NCI-H1105 treated with DMSO at 0.1 percent for 48 hours (cell line): ENCODE measurements at regions not wholly inside any gene's neighbourhood (a gene's known extent, or its start where the extent isn't known, plus 50 kb on each side); places are given as distances from the start of the nearest gene placed in this dataset.
"Not testable (repeated sequence)": the region's sequence is repeated elsewhere in the genome, so short reads cannot be mapped to it uniquely, and the experiment has no call there.

Source experiments
- DNase-seq: peaks from one replicate; lab custom pipeline; 2025; lab: John Stamatoyannopoulos, UW

DNA sequence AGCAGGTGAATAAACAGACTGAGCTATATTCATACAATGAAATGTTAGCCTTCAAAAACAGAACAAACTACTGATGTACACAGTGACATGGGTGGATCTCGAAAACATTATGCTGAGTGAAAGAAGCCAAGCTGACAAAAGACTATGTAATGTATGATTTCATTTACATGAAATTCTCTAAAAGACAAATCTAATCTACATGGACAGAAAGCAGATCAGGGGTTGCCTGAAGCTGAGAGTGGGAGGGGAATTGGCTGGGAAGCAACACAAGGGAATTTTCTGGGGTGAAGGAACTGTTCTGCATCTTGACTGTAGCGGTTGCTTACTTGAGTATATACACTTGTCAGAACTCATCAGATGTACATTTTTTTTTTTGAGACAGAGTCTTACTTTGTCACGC lies 121.7 kb upstream of the SVIL start:
- no peak for DNase-seq

DNA sequence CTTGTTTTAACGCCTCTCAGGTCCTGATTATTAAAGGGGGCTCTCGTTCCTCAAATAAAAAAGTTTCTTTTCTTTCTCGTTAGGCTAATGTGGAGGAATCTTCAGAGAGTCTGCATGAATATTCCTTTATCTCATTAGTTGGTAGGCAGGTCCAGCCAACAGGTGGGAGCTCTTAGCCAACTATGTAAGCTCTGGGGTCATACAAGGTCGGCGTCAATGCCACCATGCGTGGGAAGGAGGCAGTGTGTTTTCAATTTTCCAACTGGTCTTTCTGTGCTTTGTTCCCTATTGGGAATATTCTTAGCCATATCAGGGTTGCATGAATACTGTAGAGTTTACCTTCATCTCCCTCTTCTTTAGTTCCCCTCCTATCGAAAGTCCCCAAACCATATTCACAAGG lies 118.5 kb upstream of the SVIL start:
- DNase-seq, result no peak

DNA sequence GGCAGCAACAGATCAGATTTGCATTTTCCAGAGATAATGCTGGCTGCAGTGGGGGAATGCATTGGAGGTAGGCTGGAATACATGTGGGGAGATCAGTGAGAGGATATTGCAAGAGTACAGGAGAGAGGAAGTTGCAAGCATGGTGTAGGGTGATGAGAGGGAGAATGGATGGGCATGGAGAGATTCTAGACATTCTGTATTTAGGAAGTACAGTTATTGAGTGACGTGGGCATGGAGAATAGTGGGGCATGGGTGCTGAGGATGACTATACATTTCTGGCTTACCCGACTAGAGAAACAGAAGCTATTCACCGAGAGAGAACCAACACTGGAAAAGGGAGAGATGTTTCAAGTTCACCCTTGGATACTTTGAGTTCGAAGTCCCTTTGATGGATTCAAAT lies 116.9 kb upstream of the SVIL start:
- no peak for DNase-seq

DNA sequence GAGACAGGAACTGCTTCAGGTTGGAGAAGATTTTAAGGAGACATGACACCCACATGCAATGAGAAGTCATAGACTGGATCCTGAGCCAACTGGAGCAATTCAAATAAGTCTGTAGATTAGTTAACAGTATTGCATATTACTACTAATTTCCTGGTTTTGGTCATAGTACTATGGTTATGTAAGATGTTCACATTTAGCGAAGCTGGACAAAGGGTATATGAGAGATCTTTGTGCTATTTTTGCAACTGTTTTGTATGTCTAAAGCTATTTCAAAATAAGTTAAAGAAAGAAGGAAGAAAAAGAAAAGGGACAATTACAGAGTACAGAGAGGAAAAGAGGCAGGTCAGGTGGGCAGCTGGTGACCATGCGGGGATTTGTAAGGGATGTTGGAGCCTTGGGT lies 116.5 kb upstream of the SVIL start:
- no peak for DNase-seq

DNA sequence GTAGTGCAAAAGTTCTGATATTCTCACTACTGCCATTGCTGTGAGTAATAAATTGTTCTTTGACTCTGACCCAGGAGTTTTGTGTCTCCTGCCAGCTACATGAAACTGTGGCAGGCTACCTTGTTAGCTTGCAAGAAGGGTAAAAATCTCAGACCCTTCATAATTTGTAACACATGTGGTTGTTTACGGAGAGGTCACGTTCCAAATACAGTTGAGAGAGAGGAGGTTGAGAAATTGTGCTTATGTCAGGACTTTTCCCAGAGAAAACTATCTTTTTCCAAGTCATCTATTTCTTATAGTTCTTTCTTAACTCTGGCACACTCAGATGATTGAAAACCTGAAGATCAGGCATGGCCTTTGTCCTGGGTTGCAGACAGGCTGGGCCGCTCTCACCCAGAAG lies 114.4 kb upstream of the SVIL start:
- DNase-seq, result no peak

DNA sequence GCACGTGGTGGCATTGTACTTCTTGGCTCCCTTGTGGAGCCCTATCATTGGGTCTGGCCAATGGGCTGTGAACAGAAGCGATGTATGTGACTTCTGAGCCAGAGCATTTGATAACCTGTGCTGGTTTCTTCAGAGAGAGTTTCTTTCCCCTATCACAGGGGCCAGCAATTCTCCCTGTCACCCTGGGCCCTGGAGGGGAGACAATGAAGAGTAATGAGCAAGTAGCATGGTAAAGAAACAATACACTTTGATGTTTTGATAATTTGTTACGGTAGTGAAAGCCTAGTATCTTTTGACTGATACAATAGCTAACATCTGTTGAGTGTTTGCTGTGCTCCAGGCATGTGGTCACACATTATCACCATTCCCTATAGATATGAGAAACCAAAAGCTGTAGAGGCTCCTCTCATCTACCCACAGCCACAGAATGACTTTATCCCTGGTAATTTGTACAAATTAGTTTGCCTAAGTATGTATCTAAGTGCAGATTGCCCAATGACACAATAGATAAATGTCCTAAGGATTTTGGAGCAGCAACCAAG lies 113.4 kb upstream of the SVIL start:
- DNase-seq, result no peak

DNA sequence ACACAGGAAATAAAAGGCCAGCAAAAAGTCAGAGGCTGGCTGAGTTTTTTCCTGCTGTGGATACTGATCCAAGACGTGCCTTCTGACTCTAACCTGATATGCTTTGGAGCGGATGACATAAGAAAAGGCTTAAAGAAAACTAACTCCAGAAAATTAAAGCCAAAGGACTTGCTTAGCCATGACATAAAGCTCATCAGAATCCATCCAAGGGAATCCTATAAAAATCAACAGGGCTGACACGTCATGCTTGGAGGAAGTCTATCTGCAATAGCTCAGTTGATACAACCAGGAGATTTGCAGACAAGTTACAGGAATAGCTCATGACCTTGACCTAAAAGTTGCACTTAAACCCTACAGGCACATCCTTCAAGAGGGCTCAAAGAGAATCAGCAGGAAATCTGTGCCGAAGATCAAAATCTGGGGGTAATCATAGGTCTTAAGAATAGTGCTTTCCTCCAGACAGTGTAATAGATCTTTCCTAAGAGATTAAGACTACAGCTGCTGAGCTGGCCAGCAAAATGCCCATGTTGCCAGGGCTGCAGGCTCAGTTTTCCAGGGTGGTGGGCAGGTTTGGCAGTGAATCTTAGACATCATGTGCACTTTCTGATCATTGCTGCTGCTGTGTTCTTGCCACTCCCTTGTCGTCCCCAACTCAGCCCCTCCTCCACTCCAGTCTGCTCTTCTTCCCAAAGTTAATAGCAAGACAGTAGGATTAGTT lies 111.5 kb upstream of the SVIL start:
- DNase-seq, result no peak

DNA sequence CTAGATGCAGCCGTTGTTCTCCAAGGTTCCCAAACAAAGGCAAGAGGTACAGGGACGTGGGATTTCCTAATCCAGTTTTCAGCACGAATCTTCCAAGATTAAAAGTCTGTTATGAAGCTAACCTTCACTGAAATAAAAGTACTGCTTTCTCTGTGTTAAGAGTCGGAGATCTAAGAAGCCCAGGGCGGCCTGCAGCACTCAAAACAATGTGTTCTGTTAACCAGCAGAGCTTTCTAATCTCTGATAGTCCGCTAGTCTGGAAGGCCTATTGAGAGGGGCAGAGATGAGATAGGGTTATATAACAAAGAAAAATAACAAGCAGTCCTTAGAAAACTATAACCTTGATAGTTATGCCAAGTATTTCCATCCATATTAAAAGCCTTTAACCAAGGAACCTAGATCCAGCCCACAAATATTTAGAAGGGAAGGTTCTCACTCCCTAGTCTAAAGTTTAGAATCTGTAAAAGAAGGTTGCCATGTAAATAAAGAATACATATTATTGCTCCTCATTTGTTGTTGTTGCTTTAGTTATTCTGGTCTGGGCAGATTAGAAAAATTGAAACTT lies 106.3 kb upstream of the SVIL start:
- DNase-seq, result no peak

DNA sequence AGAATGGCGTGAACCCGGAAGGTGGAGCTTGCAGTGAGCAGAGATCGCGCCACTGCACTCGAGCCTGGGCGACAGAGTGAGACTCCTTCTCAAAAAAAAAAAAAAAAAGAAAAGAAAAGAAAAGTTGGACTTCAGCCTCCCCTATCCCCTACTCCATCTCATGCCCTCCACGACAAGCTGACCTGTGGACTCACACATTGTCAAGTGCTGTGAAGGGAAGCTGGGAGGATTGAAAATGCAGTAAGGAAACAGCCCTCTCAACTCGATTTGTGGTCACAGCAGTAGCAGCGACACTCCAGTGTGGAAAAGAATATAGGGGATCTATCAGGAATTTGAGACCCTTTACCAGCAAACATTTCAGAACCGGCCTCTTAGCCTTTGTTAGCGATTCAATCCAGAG lies 103.6 kb upstream of the SVIL start:
- no peak for DNase-seq

DNA sequence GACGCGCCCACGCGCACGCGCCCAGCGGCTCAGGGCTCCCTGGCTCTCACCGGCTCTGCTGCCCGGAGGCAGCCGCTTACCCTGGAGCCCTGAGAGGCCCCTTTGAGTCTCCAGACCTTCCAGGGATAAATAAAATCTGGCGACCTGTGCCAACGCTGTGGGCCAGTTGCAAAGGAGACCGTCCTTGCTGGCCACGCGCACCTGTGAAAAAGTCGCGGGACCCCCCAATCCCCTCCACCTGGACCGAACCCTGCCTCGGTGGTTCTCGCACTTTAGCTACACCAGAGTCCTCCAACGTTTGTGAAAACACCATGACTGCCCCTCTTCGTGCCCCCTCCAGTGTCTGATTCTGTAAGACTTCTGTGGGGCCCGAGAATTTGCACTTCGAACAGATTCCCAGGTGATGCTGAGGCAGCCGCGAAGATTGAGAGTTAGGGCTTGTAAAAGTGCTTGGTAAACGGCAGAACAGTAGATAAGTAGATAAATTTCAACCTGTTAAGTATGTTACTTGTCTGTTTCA lies 102.4 kb upstream of the SVIL start:
- no peak for DNase-seq

DNA sequence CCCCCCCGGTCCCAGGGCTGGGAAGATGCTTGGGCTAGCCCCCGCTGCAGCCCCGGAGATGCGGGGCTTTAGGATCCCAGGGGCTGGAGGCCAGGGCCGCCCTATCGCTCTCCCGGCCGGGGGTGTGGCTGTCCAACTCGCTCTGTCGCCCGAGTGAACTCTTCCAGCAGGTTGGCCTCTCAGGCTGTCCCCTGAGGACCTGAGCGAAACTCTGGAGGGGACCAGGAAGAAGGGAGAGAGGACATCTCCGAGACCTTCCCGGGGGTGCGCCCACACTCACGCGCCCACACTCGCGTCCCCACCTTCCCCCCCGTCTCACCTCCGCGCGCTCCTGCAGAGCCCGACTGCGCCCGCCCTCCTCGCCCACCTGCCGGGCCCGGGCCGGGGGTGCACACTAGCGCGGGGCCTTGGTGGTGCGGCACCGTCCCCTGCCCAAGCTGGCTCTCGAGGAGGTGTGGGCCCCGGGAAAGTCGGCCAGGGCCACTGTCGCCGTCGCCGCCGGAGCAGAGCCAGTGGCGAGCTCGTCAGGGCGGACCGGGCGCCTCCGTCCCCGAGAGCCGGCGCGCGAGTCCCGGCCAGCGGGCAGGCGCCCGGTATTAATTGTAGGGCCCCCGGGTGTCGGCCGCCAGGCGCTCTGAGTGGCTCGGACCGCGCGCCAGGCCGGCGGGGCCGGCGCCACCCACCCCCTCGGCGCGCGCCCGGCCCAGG lies 101.7 kb upstream of the SVIL start:
- peak; percentile 29 for DNase-seq

DNA sequence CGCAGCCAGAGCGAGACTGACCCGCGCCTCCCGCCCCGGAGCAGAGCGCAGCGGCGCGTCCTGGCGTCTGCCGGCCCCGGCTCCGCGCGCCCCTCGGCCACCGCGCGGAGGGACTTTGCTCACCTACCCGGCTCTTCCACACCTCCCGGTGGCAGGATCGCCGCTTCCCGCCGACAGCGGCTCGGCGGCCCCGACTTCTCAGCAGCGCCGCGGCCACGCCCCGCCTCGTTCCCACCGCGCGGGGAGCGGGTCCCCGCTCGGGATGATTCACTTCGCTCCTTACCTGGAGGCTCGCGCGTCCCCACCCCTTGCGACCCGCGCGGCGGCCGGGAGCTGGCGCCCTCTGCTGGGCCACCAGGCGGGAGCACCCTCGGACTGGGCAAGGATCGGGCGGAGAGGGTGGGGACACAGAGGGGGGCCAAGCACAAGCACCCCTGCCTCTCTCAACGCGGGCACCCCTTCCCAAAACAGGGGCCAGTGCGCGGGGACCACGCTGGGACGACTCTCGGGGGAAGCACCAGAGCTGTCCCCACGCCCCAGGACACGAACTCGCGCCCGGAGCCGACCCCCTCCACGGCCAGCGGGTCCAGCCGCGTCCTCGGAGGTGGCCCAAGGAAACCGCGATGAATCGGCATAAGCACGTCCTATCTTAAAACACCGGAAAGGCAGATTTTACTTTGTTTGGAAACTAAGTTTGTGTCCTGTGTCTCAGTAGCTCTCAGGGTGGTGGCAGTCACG lies 101.0 kb upstream of the SVIL start:
- peak; percentile 43 for DNase-seq

DNA sequence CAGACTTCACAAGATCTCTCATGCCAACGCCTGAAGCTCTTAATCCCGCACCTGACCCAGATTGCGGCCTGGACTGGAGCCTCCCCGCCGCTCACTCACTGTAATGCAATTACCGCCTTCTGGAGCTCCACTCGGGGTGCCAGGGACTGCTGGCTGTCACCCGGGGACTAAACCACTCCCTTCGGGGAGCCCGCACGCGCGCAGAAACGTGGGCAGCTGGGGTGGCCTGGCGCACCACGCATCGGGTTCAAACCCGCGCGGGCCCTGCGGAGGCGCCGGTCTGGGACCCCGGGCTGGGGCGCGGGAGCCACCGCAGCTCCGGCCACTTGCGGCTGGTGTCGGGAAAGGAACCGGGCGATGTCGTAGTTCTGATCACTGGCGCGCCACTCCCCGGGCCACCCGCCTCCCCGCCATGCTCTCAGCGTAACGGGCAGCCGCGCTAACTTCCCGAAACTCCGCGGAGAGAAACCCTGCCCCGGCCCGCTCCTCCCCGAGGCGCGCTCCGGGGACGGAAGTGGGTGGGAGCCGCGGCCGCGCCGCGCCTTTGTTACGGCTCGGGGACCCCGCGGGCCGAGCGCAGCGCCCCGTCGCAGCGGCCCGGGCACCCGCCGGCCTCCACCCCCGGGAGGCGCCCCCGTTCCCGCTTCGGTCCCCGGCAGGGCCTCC lies 100.3 kb upstream of the SVIL start:
- DNase-seq, result peak; percentile 3

DNA sequence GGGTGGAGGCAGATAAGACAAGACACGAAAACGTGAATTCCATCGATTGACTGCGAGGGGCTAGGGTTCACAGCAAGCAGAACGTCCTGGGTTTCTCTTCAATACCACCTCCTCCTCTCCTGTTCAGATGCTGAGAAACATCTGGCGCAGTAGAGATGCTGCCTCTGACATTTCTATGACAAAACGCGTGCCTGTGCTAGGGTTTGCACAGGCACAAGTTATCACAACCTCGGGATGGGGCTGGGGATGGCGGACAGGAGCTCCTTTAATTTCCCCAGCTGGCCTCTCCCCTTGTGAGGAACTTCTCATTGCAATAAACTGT lies 99.8 kb upstream of the SVIL start:
- DNase-seq, result no peak

DNA sequence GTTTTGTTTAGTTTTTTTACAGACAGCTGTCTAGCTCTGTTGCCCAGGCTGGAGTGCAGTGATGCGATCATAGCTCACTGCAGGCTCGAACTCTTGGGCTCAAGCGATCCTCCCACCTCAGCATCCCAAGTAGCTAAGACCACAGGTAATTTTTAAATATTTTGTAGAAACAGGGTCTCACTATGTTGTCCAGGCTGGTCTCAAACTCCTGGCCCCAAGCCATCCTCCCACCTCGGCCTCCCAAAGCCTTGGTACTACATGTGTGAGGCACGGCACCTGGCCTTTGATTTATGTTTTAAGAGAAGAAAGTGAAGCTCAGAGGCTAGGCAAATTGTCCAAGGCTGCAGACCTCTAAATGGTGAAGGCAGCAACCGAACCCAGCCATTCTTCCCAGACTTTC lies 98.6 kb upstream of the SVIL start:
- DNase-seq, result no peak

DNA sequence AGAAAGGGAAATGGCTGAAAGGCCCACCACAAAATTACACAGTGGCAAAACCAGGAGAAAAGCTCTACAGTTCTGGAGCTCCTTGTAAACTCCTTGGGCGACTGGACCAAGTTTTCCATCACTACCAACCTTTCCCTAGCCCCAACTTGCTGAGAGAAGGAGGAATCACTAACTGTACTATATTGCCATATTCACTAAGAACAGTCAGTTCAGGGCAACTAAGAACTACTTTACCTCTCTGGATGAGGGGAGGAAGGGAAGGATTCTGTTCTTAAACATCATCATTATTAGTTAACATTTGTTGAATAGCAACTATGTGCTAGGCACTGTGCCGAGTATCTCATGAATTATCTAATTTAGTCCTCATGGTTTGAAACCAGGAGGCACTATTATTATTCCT lies 98.1 kb upstream of the SVIL start:
- no peak for DNase-seq

DNA sequence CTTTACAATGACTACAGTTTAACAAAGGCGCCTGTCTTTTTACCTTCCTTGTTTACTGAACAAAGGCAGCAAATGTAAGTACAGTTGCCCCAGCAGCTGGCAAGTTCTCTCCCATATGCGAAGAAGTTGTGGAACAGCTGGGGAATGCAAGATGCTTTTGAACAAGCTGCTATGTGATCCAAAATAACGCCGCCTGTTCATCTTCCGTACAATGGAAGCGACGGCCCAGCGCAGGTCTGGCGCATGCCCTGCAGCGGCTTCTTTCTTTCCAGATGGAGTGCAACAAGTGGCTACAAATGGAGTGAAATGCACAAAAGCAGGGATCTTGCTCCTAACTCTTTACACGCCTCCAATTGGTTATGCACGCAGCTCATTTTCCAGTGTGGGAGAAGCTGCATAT lies 97.0 kb upstream of the SVIL start:
- no peak for DNase-seq

DNA sequence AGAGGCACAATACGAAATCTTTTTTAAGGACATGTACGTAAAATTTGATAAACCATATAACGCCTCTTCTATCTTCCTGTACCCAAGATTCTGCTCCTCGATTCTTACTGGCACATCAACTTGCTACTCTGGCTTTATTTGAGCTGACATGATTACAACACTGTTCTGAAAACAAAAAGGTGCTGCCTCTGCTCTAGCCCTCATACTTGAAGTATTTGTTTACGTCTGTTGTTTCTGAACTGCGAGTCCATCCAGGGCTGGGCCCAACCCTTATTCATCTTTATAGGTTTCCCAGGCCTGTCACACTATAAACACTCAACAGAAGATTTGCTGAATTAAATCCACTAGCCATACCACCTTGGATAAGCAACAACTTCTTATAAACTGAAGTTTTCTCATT lies 96.2 kb upstream of the SVIL start:
- DNase-seq, result no peak

DNA sequence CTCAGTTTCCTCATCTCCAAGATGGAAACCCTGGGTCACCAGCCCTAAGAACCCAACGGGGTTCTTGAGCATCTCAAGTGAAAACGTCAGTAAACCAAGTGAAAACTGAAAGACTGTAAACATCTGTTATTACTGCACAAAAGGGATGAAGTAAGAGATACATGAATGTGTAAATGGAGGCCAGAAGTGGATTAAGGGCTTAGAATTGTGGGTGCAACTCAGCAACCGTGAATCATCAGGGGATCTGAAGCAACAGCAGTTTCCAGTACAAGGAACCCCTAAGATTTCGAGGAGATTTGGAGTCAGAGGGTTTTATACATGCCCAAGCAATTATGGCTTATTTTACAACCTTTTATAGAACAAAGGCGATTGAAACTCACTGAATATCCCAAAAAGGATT lies 95.7 kb upstream of the SVIL start:
- DNase-seq, result no peak

DNA sequence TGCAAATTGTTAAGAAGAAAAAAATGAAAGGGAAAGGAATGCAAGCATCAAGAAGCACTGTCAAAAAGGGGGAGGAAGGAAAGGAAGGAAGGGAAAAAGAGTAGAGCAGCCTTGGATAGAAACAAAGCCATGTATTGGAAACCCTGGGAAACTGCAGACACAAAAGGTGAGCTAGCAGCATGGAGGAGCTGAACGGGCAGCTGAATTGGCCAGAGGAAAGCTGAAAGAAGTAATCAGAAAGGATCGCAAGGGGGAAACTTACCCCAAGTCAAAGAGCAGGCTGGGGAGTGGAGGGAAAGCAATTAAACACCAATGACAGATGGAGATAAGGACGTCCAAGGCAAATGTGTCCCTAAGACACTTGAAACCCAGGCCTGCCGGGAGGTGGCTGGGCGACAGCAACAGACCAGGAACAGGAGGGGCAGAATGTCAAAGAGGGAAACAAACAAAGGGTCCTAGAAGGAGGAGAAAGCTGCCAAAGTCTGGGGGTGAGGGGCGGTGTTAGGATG lies 93.8 kb upstream of the SVIL start:
- DNase-seq, result no peak

DNA sequence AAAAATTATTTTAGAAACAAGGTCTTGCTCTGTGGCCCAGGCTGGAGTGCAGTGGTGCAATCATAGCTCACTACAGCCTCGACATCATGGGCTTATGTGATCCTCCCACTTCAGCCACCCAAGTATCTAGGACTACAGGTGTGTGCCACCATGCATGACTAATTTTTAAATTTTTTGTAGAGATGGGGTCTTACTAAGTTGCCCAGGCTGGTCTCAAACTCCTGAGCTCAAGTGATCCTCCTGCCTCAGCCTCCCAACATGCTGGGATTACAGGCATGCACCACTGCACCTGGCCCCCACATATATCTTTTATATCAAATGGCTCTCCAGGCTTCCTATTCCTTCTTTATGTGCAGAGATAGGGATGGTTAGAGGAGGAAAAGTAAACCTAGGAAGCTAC lies 91.2 kb upstream of the SVIL start:
- not testable (repeated sequence) for DNase-seq
